WERI-Rb-1 (cell line): ENCODE measurements at regions not wholly inside any gene's neighbourhood (a gene's known extent, or its start where the extent isn't known, plus 50 kb on each side); places are given as distances from the start of the nearest gene placed in this dataset.

Experiments
- DNase-seq: peaks from one replicate; pipeline ENCODE4 v3.0.0-alpha.2; 2020
- H3K27ac ChIP-seq: fragments of 250-450 bp; sonication (Bioruptor Pico); 2 replicates; pipeline ENCODE4 v1.5.1; 2020; ENCODE audit warnings: mild to moderate bottlenecking, moderate library complexity
- H3K27me3 ChIP-seq: fragments of 250-450 bp; sonication (Bioruptor Pico); 2 replicates; pipeline ENCODE4 v1.5.1; 2021; ENCODE audit warnings: mild to moderate bottlenecking, low read depth, moderate library complexity; ENCODE audit not compliant: insufficient read depth, severe bottlenecking
- H3K36me3 ChIP-seq: fragments of 250-450 bp; sonication (Bioruptor Pico); 2 replicates; pipeline ENCODE4 v1.5.1; 2020; ENCODE audit warnings: mild to moderate bottlenecking, moderate library complexity
- H3K4me3 ChIP-seq: 2 replicates; pipeline ENCODE4 v1.5.1; 2011; ENCODE audit warnings: low read depth, mild to moderate bottlenecking, control low read depth, low read length
- H3K9me3 ChIP-seq: fragments of 250-450 bp; sonication (Bioruptor Pico); 2 replicates; pipeline ENCODE4 v1.5.1; 2021; ENCODE audit warnings: mild to moderate bottlenecking, moderate library complexity; ENCODE audit not compliant: severe bottlenecking
- TF ChIP-seq, protein P1 (sequence below): IDR thresholded peaks from 2 replicates; pipeline ENCODE4 v1.5.1; 2011; ENCODE audit warnings: low read depth, mild to moderate bottlenecking, control low read depth, inconsistent platforms, low read length

DNA sequence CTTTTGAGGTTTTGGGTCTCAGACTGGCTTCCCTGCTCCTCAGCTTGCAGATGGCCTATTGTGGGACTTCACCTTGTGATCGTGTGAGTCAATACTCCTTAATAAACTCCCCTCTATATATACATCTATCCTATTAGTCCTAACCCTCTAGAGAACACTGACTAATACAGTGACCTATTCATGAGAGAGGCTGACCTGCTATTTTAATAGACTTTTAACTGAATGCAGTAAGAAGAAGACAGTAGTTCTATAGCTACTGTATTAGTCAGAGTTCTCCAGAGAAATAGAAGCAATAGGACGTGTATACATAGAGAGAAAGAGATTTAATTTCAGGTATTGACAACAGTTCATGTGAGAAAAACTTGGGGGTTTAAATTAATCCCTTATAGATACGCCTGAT, 53.3 kb upstream of the SMLR1 start:
- H3K9me3 ChIP-seq: no peaks in the 10 kb centered on the region
- H3K27ac ChIP-seq: no peak overlapping the region
- H3K4me3 ChIP-seq: no peak overlapping the region
- H3K27me3 ChIP-seq: no peaks in the 10 kb centered on the region
- H3K36me3 ChIP-seq: no peaks in the 10 kb centered on the region
- TF ChIP-seq, protein P1, sequence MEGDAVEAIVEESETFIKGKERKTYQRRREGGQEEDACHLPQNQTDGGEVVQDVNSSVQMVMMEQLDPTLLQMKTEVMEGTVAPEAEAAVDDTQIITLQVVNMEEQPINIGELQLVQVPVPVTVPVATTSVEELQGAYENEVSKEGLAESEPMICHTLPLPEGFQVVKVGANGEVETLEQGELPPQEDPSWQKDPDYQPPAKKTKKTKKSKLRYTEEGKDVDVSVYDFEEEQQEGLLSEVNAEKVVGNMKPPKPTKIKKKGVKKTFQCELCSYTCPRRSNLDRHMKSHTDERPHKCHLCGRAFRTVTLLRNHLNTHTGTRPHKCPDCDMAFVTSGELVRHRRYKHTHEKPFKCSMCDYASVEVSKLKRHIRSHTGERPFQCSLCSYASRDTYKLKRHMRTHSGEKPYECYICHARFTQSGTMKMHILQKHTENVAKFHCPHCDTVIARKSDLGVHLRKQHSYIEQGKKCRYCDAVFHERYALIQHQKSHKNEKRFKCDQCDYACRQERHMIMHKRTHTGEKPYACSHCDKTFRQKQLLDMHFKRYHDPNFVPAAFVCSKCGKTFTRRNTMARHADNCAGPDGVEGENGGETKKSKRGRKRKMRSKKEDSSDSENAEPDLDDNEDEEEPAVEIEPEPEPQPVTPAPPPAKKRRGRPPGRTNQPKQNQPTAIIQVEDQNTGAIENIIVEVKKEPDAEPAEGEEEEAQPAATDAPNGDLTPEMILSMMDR: no peak
- no peak for DNase-seq

DNA sequence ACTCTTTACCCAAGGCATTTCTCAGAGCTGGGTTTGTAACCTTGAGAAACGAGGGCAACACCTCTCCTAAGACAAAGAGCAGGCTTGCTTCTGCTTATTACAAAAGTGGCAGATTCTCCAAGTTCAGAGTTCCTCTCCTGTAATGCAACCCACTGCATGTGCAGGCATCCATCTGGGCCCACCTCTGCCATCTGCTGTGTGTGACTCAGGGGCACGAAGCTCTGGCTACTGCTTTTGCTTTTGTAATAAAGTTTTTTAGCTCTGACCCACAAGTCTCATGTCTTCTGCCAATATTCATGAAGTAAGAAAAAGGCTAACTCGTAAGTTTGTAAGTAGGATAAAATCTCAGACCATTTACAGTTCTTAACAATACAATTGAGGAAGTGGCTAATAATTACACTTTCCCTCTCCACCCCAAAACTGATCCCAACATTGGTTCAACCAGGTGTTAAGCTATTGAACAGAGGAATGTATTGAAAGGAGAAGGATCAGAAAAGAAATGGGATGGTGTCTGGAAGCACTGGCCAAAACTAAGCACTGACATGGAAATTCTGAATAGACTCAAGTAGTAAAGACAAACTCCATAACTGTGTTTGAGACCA, 51.7 kb upstream of the SMLR1 start:
- Histone ChIP-seq H3K4me3 (no peak overlapping the region), H3K27me3 (no peaks in the 10 kb centered on the region), H3K9me3 (no peaks in the 10 kb centered on the region), H3K36me3 (no peaks in the 10 kb centered on the region), H3K27ac (no peak overlapping the region)
- TF ChIP-seq, protein P1: no peak
- no peak for DNase-seq

DNA sequence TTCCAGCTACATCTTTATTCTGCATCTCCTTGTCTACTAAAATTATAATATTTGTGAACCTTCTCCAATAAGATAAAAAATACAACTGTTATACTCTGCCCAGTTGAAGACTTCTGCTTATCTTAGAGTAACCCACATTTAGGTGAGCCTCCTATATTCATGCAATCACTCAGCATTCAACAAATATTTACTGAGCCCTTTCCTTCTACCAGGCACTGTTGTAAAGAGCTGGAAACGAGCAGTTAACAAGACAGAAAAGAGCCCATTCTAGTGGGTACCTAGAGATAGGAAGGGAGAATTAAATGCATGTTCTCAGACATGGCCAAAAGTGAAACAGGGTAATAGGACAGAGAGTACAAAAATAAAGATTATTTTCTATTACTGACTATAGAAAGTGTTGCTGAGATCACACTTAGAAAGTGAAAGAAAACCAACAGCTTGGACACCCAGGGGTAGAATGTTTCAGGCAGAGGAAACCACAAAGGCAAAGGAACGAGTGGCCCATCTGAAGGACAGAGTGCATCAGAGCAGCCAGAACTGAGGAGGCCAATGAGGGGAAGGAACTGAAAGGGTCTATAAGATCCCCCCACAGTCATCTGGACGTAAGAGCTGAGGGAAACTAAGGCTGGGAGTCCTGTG, 50.8 kb upstream of the SMLR1 start:
- no peaks in the 10 kb centered on the region for H3K27me3 ChIP-seq
- no peak overlapping the region for H3K4me3 ChIP-seq
- TF ChIP-seq, protein P1: no peak
- no peaks in the 10 kb centered on the region for H3K36me3 ChIP-seq
- DNase-seq: no peak
- H3K9me3 ChIP-seq: no peaks in the 10 kb centered on the region
- no peak overlapping the region for H3K27ac ChIP-seq
